ENCODE measurements at regions not wholly inside any gene's neighbourhood (a gene's known extent, or its start where the extent isn't known, plus 50 kb on each side); places are given as distances from the start of the nearest gene placed in this dataset.
"Not testable (repeated sequence)": the region's sequence is repeated elsewhere in the genome, so short reads cannot be mapped to it uniquely, and the experiment has no call there.

GRCh38 chr1:173392895-173393658 lies 84.1 kb upstream of the PRDX6 start:
- DNase-seq, result no peak
- intact Hi-C loops (cut with DNase I), result no loop called here

DNA sequence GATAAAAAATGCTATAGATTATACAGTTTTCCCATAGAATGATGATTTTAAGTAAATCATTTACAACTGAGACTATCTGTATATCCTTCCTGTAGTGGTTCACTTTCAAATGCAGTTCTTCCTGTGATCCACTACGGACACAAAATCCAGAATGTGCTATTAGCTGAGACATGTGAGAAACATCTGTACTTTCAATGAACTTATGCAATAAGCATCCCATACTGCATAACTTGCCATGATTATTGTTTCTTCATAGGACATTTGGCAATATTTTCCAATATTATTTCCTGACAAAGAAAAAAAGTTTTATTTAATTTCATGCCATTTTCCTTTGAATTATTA lies 83.5 kb upstream of the PRDX6 start:
- no peak for DNase-seq

DNA sequence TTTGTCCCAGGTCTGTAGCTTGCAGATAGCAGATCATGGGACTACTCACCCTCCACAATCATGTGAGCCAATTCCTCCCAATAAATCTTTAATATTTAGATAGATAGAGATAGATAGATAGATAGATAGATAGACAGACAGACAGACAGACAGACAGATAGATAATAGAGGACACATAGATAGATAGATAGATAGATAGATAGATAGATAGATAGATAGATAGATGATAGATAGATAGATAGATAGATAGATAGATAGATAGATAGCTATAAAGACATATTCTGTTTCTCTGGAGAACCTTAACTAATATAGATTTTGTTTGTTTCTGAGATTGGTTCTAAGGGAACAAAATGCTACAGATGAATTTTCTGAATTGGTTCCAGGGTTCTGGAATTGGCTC lies 82.3 kb upstream of the PRDX6 start:
- DNase-seq; intact Hi-C loops (cut with DNase I): not testable (repeated sequence)

More for the DNA sequence above, 83.5 kb upstream of the PRDX6 start:
- intact Hi-C loops (cut with DNase I), result no loop called here

DNA sequence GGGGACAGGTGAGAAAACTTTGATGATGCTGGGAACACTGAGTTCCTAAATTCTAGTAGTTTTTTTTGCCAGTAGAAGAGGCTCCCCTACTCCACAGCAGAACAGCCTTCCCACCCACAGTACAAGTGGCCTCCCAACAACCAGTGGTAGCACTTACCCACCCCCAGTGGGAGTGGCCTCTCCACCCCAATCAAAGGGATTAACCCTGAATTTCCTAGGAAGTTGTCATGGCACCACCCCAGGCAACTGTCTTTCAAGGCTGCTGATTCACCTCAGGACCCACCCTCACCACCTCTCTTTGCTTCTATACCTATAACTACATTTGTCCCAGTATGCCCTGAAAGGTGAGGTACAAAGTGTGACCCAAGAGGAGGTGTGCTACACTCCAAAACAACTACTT lies 81.4 kb upstream of the PRDX6 start:
- DNase-seq, result no peak
- intact Hi-C loops (cut with DNase I), result no loop called here

GRCh38 chr1:173400387-173400995 lies 76.6 kb upstream of the PRDX6 start:
- no peak for DNase-seq
- intact Hi-C loops (cut with DNase I), result no loop called here

- no peak for DNase-seq
These were observed 73.1 kb upstream of the PRDX6 start for GRCh38 chr1:173403996-173404395.

DNA sequence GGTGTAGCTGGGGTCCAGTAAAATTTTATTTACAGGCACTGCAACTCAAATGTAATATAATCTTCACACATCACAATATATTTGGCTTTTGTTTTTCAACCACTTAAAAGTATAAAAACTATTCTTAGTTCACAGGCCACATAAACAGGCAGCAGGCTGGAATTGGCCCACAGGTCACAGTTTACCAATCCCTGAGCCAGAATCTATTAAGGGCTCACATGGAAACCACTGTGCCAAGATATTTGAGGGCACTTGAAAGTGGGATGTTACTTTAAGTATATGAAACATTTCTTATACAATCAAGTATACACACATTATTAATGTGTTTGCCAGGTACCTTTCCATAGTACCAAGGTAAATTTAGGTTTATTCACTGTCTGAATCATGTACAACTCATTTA lies 71.9 kb upstream of the PRDX6 start:
- no peak for DNase-seq
- intact Hi-C loops (cut with DNase I), result no loop called here

More at GRCh38 chr1:173403996-173404395, 73.1 kb upstream of the PRDX6 start:
- intact Hi-C loops (cut with DNase I), result no loop called here

DNA sequence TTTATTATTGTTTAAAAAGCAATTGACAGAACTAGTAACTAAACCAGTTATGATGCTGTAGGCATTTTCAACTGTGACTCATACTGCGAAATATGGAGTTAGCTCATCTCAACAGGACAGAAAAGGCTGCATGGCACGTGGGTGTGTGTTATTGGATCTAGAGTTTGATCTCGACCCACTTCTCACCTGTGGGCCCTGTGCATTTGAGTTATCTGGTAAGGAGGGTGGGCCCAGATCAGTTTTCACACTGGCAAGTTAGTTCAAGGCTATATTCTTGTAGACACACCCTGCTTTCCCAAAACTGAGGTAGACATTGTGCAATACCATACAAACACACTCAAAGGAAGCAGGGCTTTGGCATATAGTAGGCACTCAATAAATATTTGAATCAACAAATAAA lies 71.3 kb upstream of the PRDX6 start:
- intact Hi-C loops (cut with DNase I), result no loop called here
- DNase-seq, result no peak

GRCh38 chr1:173406783-173407230 lies 70.3 kb upstream of the PRDX6 start:
- intact Hi-C loops (cut with DNase I), result no loop called here
- peak in 1 of 10 donors; percentile 61 for DNase-seq

DNA sequence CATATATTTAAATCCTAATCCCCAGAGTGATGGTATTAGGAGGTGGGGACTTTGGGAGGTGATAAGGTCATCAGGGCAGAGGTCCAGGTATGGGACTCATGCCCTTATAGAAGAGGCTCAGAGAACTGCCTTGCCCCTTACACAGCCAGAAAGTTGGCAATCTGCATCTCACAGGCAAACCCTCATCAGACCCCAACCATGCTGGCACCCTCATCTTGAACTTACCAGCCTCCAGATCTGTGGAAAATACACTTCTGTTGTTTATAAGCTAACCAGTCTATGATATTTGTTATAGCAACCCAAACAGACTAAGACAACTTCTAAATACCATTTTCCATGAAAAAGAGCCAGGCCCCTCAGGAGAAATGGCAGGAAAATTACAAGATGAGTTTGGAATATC lies 69.3 kb upstream of the PRDX6 start:
- DNase-seq, result no peak
- intact Hi-C loops (cut with DNase I), result no loop called here

- intact Hi-C loops (cut with DNase I), result no loop called here
These were observed 68.2 kb upstream of the PRDX6 start for GRCh38 chr1:173408886-173409285.

DNA sequence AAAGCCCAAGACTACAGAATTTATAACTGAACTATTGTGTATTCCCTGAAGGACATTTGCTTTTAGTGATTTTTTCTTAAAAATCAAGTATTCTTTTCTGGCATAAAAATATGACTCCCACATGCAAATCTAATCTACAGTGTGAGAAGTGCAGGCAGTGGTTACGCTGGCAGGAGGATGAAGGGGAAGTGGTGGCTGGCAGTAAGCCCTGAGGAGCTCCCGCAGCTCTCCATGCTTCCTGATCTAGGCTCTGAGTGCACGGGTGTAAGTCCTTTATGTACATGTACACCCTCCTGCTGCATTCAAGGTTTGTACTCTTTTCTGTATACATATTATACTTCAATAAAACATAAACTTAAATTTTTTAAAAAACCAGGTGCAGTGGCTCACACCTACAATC lies 67.5 kb upstream of the PRDX6 start:
- peak in 4 of 10 donors; percentile 19 to 85 (median 78) for DNase-seq
- intact Hi-C loops (cut with DNase I), result no loop called here

More at GRCh38 chr1:173408886-173409285, 68.2 kb upstream of the PRDX6 start:
- DNase-seq, result no peak

- no peak for DNase-seq
- intact Hi-C loops (cut with DNase I), result no loop called here
These were observed 66.9 kb upstream of the PRDX6 start for GRCh38 chr1:173410133-173410793.

- DNase-seq, result peak in 1 of 10 donors; percentile 43
- intact Hi-C loops (cut with DNase I), result no loop called here
These were observed 66.3 kb upstream of the PRDX6 start for GRCh38 chr1:173410794-173411236.

DNA sequence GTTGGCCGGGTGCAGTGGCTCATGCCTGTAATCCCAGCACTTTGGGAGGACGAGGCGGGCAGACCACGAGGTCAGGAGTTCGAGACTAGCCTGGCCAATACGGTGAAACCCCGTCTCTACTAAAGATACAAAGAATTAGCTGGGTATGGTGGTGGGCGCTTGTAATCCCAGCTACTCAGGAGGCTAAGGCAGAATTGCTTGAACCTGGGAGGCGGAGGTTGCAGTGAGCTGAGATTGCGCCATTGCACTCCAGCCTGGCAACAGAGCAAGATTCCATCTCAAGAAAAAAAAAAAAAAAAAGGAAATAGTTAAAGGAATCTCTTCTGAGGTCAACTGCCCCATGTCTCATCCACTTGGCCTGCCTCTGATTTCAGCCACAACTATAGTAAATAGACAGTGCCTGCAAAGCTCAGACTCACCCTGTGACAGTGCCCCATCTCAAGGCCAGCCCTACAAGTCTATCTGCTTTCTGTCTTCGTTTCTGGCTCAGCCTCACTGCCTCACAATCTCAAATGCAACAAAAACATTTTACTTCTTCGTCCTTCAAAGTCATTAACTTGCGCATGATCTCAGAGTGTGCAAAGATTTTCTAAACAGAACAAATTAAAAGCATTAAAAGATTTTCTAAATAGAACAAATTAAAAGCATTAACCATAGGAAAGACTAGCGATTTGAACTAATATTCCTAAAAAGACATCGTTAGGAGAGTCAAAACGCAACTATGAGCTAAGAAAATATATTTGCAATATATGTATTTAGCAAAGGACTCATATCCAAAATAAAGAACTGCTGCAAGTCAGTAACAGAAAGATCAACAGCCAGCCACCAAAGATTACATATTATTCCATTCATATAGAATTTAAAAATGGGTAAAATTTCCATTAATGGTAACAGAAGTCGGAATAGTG lies 65.0 kb upstream of the PRDX6 start:
- no peak for DNase-seq
- intact Hi-C loops (cut with DNase I), result no loop called here

GRCh38 chr1:173413271-173413707 lies 63.8 kb upstream of the PRDX6 start:
- intact Hi-C loops (cut with DNase I), result no loop called here

GRCh38 chr1:173414136-173414535 lies 63.0 kb upstream of the PRDX6 start:
- no peak for DNase-seq
- intact Hi-C loops (cut with DNase I), result no loop called here

More at GRCh38 chr1:173413271-173413707, 63.8 kb upstream of the PRDX6 start:
- DNase-seq, result peak in 1 of 10 donors; percentile 44

DNA sequence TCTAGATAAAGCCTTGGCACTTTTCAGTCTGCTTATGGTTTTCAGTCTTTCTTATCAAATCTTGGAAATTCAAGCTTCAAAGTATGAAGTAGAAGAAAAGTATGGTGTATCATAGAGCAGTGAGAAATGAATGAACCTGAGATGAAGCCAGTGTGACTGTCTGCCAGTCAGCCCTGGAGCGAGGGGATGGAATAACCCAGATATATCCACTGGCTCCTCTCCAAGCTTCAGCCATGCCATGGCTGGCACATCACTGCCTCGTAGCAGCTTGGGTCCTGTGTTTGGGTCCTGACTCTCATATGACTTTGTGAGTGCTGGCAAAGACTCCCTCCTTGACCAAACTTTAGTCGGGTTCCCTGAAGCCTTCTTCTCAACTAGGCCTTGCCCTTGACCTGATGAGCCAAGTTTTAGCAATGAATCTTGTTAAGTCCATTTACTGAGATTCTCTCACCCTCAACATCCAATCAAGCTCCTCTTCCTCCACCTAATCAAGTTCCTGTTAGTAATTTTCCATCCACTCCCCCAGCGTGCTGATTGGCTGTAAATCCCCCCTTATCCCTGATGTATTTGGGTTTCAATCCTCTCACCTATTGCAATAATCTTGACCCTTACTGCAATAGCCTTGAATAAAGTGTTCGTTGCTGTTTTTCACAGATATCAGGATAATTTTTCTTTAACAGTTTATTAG lies 62.5 kb upstream of the PRDX6 start:
- intact Hi-C loops (cut with DNase I), result no loop called here
- DNase-seq, result peak in 1 of 10 donors; percentile 49

DNA sequence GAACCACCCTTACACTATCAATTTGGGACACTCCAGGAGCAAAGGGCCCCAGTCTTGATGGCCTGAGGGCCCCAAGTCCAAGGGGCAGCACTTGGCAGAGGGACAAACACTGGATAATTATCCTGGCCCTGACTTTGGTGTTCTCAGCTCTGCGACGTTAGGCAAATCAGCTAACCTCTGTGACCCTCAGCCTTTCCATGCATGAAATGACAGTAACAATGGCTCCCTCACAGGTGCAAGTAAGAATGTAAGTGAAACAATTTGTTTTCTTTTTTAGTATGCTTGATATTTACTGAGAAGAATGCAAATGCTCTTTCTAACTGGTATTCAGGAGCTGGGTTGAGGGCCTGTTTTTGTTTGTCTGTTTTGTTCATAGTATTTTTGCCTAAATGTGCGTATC lies 61.6 kb upstream of the PRDX6 start:
- no peak for DNase-seq
- intact Hi-C loops (cut with DNase I), result no loop called here

Measured in posterior cingulate gyrus (tissue), 11 donors.